ENCODE measurements at regions not wholly inside any gene's neighbourhood (a gene's known extent, or its start where the extent isn't known, plus 50 kb on each side); places are given as distances from the start of the nearest gene placed in this dataset.

DNA sequence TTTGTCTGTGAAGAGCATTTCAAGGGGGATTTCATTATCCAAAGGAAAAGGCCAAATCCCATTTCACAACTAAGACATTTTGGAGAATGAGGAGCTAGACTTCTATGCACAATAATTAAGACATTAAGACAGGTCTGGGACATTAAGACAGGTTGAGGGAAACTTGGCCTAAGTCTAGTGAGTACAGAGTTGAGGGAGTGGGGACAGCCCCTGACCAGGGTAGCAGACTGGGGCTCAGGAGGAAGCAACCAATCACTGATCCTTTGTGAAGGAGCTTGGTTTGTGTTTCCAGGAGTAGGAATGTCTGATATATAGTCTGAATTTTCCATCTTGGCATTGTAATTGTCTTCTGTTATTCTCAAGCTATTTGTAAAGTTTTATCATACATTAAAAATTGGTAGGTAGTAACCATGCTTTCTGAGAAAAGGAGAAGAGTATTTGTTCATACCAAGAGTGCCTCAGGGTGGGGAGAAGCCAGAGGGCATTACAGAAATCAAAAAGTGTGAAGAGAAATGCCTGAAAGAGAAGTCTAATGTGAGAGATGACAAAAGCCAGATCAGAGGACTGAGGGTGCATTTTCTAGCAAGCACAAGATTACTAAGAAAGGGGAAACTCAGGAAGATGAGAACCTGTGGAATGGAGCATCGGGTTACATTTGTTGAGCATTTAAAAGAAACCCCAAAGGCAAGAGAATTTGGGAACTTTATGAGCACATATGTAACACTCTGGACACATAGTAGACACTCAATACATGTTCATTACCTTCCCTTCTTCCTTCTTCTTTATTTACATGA is 189.3 kb upstream of the PIK3R1 start:
- TF ChIP-seq CTCF (IDR thresholded peaks at IDR 0.05; ENCODE audit: low read depth, low read length, missing input control) (no peak), RAD21 (IDR thresholded peaks at IDR 0.05) (no peak)

All from liver (tissue), 3 donors.